ENCODE measurements at regions not wholly inside any gene's neighbourhood (a gene's known extent, or its start where the extent isn't known, plus 50 kb on each side); places are given as distances from the start of the nearest gene placed in this dataset.
"Not testable (repeated sequence)": the region's sequence is repeated elsewhere in the genome, so short reads cannot be mapped to it uniquely, and the experiment has no call there.

DNA sequence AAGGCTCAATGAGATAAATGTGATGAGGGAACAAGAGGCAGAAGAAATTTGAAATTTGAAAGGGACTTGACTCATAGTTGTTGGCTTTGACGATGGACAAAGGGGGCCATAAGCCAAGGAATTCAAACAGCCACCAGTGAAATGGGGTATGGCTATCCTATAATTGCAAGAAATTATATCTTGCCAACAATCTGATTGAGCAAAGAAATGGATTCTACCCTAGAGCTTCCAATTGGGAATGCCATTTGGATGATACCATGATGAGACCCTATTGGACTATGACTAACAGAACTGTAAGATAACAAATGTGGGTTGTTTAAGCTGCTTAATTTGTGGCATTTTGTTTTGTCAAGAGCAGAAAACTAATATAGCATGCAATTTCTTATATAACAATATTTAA, 270.1 kb upstream of the ARSJ start:
- no peak for DNase-seq

DNA sequence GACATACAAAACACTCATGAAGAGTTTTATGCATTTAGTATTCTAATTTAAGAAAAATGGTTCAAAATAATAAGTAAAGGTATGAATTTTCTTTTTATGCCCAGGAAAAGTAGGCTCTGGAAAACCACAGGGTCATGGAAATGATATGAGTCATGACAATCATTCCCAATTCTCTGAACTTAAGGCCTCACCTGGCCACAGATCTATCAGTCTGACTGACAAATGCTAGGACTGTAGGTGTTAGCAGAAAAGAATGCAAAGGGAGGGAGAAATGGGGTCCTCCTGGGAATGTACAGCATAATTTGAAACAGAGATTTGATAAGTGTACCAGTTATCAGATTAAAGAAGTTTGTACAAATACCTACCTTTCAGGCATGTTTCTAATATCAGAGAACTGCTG, 270.5 kb upstream of the ARSJ start:
- no peak for DNase-seq

DNA sequence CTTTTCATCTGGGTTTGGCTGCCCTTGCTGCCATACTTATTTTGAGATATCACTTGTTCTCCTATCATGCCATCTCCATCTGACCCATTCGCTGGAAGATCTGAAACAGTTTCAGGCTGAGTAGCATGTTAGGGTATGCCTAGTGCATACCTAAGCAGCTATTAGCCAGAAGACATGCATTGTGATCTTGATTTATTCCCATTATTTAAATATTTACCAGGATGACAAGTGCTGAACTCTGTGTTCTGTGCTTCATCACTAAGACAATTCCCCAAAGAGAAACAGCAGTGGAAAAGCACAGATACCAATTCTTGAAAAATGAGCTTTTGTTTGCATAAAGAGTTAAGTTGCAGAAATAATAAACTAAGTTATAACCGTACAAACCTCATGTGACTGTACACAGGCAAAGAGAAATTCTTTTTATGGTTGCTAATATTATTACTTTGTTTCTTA, 271.0 kb upstream of the ARSJ start:
- DNase-seq: no peak

DNA sequence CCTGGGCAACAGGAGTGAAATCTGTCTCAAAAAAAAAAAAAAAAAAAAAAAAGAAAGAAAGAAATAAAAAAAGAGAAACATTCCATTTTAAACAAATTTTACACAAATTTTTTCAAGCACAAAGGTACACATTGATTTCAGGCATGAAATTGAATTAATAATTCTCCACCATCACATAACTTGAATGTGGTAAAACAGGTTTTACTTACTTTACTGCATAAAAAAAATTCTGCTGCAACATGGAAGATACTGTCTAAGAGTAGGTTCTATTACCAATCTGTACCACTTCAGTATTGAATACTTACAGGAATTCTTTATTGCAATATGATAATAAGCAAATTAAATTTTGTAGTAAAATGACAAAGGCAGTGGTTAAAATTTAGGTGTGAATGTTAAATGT, 271.6 kb upstream of the ARSJ start:
- DNase-seq: no peak

DNA sequence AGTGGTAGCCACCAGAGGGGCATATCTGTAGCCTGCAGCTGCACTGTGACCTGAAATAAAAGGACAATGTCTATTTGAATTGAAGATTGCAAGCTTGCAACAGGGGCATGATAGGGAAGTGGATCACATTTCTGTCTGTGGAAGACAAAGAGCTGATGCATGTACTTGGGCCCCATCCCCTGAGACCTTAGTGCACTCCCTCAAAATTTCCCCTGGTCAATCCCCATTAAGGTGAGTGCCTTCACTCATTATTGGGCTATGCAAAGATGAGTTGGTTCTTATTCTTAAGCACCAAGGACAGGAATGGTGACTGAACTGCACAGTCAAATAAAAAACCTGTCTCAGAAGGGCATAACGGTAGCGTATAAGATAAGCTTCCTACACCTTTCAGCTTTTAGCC, 273.1 kb upstream of the ARSJ start:
- DNase-seq: no peak

DNA sequence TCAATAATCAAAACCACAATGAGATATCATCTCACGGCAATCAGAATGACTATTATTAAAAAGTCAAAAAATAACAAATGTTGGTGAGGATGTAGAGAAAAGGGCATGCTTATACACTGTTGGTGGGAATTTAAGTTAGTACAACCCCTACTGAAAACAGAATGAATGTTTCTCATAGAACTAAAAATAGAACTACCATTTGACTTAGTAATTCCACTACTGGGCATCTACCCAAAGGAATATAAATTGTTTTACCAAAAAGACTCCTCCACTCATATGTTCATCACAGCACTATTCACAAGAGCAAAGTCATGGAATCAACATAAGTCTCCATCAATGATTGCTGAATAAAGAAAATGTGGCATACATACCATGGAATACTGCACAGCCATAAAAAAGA, 278.1 kb upstream of the ARSJ start:
- no peak for DNase-seq

DNA sequence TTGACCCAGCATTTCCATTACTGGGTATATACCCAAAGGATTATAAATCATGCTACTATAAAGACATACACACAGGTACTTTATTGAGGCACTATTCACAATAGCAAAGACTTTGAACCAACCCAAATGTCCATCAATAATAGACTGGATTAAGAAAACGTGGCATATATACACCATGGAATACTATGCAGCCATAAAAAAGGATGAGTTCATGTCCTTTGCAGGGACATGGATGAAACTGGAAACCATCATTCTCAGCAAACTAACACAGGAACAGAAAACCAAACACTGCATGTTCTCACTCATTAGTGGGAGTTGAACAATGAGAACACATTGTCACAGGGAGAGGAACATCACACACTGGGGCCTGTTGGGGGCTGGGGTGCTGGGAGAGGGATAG, 283.0 kb upstream of the ARSJ start:
- not testable (repeated sequence) for DNase-seq

DNA sequence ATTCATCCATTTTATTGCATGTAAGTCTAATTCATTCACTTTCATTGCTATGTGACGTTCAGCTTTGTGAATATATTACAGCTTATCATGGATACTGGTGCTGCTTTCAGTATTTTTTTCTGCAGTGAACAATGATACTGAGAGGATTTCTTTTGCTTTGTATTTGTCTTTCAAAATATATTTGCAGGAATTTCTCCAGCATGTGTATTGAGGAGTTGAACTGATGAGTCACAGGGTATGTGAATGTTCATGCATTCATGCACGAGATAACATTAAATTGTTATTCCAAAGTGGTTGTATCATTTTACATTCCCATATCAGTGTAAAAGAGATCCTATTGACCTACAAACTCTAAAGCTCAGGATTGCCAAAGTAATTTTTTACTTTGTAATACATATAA, 283.8 kb upstream of the ARSJ start:
- no peak for DNase-seq

DNA sequence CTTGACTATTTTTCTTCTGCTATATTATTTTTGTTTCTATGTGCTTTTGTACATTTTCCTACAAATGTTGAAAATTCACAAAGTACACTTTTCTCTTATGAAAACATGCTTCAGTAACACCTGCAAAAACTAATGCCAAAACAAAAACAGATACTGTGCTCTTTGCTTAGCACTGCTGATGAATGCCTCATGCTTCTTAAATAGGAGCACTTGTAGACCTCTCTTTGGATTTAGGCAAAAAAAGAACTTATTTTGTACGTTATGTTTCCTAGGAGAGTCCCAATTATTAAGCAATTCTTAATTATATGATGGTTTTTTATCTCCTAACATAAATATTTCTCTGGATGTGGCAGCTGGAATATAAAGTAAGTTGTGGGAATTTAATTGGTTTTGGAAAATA, 285.0 kb upstream of the ARSJ start:
- DNase-seq: no peak

DNA sequence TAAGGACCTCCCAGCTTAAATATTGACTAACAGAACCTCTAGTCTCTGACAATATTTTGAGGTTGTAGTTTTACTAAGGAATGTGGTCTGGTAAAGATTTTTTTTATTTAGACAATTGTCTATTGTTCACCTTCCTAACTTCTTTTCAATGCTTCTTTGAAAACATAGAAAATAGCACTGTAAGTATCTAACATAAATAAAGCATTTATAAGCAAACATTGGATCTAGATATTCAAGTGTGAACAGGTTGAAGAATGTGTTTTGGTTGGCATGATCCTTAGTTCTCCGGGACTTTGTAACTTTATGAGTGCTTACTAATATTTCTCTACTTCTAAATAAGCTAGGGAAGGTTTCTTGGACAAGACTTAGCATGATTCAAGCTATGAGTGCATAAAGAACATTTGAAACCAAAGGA, 285.4 kb upstream of the ARSJ start:
- no peak for DNase-seq

DNA sequence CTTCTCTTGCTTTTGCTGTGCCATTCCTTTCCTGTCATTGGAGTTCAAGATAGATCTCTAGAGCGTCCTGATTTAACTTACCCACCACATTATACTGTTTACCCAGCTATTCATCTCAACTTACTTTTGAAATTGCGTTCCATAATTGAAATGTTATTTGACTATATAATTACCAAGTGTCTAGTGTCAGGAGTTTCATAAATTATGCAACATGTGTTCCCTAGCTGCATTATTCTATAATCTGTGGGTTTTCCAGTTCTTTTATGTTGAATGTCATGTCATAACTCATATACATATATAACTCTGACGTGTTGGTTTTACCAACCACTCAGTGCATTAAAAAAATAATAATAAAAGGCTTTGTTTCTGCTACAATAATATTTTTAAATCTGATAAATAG, 285.9 kb upstream of the ARSJ start:
- no peak for DNase-seq

DNA sequence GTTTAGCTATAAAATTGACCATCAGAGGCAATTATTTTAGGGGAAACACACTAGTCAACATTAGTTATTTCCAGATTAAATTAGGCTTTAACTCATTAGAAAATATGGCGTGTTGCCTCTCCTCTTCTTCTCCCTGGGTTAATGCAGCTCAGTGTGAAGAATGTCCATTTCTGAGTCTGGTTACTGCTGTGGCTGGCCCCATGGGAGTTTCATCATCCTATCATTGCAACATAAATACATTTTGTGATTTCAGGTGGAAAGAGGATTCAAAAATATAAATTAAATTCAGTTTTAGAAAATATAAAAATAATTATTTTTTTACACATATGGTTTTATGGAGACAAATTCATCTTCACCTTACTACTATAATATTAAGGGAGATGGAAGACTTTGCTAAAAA, 288.5 kb upstream of the ARSJ start:
- no peak for DNase-seq

DNA sequence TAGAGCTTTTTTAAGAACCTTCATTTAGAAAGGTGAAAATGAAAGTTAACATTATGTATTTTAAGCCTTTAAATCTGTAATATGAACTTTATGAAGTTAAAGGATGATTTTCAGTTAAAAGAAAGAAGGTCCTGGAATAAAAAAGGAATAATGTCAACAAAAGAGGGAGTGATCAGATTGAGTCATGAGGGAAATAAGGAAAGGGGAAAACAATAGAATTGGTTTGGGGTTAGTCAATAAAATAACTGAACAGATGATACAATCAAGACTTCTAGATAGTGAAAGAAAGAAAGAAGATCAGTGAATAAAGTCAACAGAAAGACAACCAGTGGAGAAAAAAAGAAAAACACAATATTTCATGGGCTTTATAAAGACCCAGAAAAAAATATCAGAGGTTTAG, 291.6 kb upstream of the ARSJ start:
- no peak for DNase-seq

DNA sequence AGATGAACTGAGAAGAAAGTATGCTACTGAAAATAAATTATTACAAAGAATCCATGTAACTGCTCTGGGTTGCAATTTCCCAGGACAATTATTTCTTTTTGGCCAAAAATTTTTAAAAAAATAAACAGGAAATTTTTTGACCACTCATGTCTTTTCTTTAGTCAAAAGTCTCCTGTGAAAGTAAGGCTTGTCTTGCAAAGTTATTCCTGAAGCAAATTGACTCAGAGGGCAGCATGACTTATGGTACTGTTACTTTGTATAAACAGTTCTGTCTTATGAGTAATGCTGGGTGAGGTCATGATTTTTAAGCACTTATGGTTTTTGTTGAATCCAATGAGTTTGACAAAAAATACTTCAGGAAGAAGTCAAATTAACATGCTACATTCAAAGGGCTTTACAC, 292.8 kb upstream of the ARSJ start:
- DNase-seq: no peak

DNA sequence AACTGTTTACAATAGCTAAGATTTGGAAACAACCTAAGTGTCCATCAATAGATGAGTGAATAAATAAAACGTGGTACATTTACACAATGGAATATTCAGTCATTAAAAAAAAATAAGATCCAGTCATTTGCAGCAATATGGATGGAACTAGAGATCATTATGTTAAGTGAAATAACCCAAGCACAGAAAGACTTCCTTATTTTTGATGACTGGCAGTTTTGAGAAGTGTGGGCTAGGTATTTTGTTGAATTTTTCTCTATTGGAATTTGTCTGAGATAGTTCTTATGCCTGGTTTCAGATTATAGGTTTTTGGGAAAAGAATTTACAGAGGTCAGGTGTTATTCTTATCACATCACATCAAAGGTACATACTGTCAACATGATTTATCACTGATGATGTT, 293.8 kb upstream of the ARSJ start:
- no peak for DNase-seq

DNA sequence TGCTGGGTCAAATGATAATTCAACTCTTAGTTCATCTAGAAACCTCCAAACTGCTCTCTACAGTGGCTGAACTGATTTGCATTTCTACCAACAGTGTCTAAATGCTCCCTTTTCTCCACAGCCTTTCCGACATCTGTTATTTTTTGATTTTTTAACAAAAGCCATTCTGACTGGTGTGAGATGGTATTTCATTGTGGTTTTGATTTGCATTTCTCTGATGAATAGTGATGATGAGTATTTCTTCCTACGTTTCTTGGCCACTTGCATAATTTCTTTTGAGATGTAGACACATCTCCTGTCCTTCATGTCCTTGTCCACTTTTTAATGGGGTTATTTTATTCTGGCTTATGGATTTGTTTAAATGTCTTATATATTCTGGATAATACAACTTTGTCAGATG, 298.2 kb upstream of the ARSJ start:
- DNase-seq: no peak

DNA sequence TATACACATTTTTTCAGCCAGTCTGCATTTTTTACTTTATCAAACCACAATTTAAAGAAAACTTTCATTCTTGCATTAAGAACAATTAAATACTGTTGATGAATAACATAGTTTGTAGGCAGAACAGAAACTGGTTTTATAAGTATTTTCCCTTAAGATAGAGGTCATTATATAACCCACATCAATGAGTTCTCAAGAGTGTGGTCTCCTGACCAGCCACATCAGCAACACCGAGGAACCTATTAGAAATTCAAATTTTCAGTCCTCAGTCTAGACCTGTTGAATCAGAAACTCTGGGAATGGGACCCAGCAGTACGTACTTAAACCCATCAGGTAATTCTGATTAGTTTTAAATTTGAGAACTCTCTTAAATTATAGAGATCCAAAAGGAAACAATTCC, 299.6 kb upstream of the ARSJ start:
- DNase-seq: no peak

DNA sequence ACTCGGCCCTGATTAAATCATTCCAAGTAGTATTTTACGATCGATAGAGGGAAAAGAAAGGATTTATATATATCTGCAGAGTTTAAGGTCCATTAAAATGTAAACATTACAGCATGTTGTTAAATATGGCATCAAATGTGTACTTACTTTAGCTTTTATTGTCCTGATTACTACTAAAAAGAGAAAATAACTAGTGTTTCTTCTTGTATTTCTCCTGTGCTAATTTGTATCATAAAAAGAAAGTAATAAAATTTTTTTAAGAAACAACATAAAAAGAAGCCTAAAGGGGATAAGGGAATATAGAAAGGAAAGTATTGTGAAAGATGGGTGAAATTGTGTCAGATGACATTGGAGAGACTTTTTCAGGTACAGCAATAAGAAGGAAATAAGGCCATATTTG, 300.3 kb upstream of the ARSJ start:
- DNase-seq: no peak

DNA sequence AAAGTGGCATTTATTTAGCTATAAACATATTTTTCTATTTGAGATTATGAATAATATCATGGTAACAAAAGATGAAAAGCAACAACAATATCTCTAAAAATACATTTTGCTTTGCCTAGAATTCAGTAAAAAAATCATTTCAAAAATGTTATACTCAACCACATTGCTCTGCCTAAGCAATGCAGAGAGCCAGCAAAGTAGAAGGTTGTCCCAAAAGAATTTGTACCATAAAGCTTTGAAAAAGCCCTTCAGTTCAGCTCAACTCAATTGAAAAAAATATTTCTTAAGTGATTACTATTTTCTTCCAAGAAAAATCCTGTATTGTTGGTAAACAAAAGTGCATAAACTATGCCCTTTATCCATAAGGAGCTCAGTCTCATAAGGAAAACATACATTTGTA, 301.2 kb upstream of the ARSJ start:
- DNase-seq: no peak

DNA sequence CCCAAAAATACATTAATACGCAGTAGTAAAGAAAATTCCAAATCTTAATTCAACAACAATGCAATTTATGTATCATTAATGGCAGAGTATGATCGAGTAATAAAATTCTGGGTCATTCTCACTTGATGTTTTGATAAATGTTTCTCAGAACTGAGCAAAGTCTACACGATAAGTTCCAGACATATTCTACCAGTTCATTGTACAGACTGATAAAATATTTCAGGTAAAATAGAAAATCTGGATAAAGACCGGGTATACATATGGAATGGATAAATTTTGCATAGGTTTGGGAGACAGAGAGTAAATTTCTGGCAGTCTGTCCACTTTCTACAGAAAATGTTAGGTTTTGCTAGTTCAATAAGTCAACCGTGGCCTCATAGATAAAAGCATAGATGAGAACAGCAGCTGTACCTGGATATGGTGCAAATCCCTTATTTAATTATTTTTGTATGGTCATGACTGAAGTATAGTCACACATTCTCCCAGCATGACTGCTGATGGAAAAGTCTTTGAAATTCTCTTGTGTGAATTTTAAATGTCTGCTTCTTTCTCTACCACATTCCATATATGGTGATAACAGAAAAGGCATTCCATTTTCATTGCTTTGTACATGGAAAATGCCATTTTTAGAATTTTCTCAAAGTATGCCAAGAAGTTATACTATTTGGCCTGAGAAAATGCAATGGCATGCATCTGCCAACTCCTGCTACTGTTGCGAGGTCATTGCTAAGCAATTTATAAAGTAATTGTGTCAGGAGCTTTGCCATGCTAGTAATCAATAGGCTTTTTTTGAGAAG, 301.9 kb upstream of the ARSJ start:
- no peak for DNase-seq

DNA sequence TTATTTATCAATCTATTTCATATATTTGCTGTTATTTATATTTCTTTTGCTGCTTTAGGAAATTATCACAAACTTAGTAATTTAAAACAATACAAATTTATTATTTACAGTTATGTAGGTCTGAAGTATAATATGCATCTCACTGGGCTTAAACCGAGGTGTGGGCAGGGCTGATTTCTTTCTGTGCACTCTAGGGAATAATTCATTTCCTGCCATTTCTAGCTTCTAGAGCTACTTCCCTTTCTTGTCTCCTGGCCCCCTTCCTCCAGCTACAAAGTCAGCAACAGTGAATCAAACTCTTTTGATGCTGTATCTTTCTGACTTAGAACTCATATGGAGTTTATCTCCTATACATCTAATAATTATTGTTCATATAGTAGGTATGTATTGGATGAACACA, 303.5 kb upstream of the ARSJ start:
- DNase-seq: no peak

DNA sequence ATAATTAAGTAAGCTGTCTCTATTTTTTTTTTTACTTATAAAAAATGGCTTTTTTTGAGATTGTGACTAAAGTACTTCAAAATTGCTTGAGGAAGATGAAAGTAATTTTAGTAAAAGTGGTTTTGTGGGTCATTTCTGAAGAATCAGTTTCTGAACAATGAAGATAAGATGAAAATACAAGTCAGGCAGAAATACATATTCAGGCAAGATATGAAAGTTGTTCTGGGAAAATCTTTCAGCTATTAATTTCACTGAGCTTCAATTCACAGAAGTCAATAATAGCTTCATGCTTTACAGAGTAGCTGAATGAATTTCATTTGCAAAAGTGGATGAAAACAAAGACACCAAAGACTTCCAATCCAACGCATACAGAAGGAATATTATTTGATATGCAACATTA, 305.2 kb upstream of the ARSJ start:
- no peak for DNase-seq

DNA sequence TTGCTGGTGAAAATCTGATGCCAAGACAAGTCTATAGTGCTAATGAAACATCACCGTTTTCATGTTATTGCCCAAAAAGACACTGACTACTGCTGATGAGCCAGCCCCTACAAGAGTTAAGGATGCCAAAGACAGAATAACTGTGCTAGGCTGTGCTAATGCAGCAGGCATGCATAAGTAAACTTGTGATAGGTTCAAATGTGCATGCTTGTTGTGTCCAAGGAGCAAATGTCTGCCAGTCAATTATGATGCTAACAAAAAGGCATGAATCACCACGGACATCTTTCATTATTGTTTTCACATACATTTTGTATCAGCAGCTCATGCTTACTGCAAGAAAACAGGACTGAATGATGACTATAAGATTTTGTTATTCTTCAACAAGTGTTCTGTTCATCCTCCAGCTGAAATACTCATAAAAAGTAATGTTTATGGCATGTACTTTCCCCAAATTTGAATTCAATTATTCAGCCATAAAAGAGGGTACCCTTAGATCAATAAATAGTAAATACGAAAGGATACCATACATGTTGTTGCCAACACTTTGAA, 306.9 kb upstream of the ARSJ start:
- no peak for DNase-seq

DNA sequence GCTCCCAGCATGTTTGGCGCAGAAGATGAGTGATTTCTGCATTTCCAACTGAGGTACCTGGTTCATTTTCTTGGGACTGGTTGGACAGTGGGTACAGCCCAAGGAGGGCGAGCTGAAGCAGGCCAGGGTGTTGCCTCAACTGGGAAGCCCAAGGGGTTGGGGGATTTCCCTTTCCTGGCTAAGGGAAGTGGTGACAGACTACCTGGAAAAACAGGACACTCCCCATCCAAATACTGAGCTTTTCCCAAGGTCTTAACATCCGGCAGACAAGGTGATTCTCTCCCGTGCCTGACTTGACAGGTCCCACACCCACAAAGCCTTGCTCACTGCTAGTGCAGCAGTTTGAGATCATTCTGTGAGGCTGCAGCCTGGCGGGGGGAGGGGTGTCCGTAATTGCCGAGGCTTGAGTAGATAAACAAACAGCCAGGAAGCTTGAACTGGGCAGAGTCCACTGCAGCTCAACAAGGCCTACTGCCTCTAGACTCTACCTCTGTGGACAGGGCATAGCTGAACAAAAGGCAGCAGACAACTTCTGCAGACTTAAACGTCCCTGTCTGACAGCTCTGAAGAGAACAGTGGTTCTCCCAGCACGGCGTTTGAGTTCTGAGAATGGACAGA, 307.7 kb upstream of the ARSJ start:
- no peak for DNase-seq

All from renal pelvis (tissue), 1 donor.